ENCODE measurements at regions not wholly inside any gene's neighbourhood (a gene's known extent, or its start where the extent isn't known, plus 50 kb on each side); places are given as distances from the start of the nearest gene placed in this dataset.

GRCh38 chr15:85889956-85890619 lies 95.4 kb upstream of the KLHL25 start:
- DNase-seq (ENCODE audit: low spot score) = peak; percentile 95

- peak; percentile 86 for DNase-seq (ENCODE audit: low spot score)
Measured at GRCh38 chr15:85890620-85890980, 95.9 kb upstream of the KLHL25 start.

GRCh38 chr15:85891470-85891869 lies 96.7 kb upstream of the KLHL25 start:
- no peak for DNase-seq (ENCODE audit: low spot score)

GRCh38 chr15:85892232-85892631 lies 97.5 kb upstream of the KLHL25 start:
- no peak for DNase-seq (ENCODE audit: low spot score)

GRCh38 chr15:85897207-85897894 lies 102.6 kb upstream of the KLHL25 start:
- no peak for DNase-seq (ENCODE audit: low spot score)

- no peak for DNase-seq (ENCODE audit: low spot score)
Measured at GRCh38 chr15:85897895-85898717, 103.4 kb upstream of the KLHL25 start.

GRCh38 chr15:85899927-85900326 lies 105.2 kb upstream of the KLHL25 start:
- no peak for DNase-seq (ENCODE audit: low spot score)

- no peak for DNase-seq (ENCODE audit: low spot score)
Measured at GRCh38 chr15:85905751-85906450, 111.2 kb upstream of the KLHL25 start.

GRCh38 chr15:85906640-85907039 lies 111.9 kb upstream of the KLHL25 start:
- no peak for DNase-seq (ENCODE audit: low spot score)

GRCh38 chr15:85910834-85911233 lies 116.1 kb upstream of the KLHL25 start:
- DNase-seq (ENCODE audit: low spot score) = peak; percentile 48

GRCh38 chr15:85913461-85913860 lies 118.7 kb upstream of the KLHL25 start:
- peak; percentile 32 for DNase-seq (ENCODE audit: low spot score)

- no peak for DNase-seq (ENCODE audit: low spot score)
Measured at GRCh38 chr15:85920956-85921355, 126.2 kb upstream of the KLHL25 start.

- DNase-seq (ENCODE audit: low spot score) = no peak
Measured at GRCh38 chr15:85924088-85924487, 129.4 kb upstream of the KLHL25 start.

GRCh38 chr15:85925649-85926237 lies 131.0 kb upstream of the KLHL25 start:
- no peak for DNase-seq (ENCODE audit: low spot score)

GRCh38 chr15:85926834-85927233 lies 132.1 kb upstream of the KLHL25 start:
- no peak for DNase-seq (ENCODE audit: low spot score)

GRCh38 chr15:85927931-85928537 lies 133.3 kb upstream of the KLHL25 start:
- DNase-seq (ENCODE audit: low spot score) = no peak

GRCh38 chr15:85929786-85930185 lies 135.1 kb upstream of the KLHL25 start:
- no peak for DNase-seq (ENCODE audit: low spot score)

GRCh38 chr15:85932391-85932790 lies 137.7 kb upstream of the KLHL25 start:
- DNase-seq (ENCODE audit: low spot score) = no peak

GRCh38 chr15:85934691-85935090 lies 140.0 kb upstream of the KLHL25 start:
- no peak for DNase-seq (ENCODE audit: low spot score)

- DNase-seq (ENCODE audit: low spot score) = no peak
Measured at GRCh38 chr15:85935182-85935581, 140.5 kb upstream of the KLHL25 start.

GRCh38 chr15:85937661-85938060 lies 142.0 kb upstream of the AGBL1 start:
- DNase-seq (ENCODE audit: low spot score) = peak; percentile 78
